NCI-H128 (cell line): ENCODE measurements at regions not wholly inside any gene's neighbourhood (a gene's known extent, or its start where the extent isn't known, plus 50 kb on each side); places are given as distances from the start of the nearest gene placed in this dataset.

ENCODE experiments used
- DNase-seq: peaks from one replicate; lab custom pipeline; 2025; ENCODE audit not compliant: unreplicated experiment; lab: John Stamatoyannopoulos, UW

DNA sequence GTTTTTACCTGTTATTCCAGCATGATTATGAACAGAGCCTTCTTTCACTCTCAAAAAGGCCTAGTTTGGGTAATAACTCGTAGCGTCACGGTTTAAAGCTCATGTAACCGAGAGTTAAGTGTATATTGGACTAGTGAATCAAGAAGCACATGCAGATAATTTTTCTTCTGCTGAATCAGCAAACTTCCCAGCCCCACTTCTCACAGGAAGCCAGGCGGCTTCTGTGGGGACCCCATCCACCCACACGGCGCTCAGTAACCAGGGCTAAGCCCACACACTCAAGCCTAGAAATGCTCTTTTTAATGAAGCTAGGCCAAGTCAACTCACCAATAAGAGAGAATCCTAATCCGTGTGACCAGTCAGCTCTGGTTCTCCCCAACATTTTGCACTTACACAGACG lies 191.2 kb upstream of the MGMT start:
- DNase-seq = no peak

DNA sequence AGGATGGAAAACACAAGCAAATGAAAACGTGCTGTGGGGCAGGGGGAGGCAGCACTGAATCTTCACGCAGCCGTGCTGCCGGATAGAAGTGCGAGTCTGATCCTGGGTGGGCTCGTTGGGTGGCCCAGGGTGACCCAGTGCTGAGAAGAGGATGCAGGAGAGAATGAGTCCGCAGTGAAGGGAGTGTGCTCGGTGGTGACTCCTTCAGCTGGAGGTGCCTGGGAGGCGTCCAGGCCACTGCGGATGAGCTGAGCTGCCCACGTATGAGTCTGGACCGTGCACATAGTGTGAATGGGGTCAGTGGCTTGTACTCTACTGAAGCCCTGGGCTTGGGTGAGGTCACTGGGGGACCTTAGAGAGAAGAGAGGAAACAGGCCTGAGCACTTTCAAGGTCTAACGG lies 190.0 kb upstream of the MGMT start:
- DNase-seq = no peak

DNA sequence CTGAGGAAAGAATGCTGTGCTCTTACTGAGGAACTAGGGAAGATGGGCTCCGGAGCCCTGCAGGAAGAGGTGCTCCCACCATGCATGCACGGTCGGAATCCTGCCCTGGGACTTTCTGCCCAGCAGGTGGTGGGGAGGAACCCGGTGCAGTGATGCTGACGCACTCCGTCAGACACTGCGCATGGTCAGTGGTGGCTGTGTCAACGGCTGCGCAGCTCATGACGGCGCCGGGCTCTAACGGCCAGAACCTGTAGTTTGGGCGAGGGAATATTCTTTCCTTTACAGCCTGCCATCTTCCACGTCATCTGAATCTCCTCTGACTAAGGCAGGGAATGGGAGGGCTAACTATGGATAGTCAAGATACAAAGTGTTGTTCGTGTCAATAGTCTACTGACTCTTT lies 189.2 kb upstream of the MGMT start:
- DNase-seq = no peak

DNA sequence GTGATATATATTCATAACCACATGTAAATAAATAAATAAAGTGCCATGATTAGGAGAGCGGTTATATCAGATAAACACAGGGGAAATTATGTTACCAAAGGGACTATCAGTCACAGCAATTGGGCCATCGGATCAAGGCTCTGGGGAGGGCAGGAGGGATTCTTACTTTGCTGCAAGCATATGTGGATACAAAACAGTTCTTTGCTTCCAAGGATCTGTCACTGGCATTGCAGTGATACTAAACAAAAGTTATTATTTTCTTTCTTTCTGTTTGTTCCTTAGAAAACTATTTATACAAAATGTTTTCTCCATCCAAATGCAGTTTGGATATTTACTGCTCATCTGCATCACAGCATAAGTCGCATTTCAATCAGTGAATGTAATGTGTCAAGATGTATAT lies 188.4 kb upstream of the MGMT start:
- DNase-seq = no peak

DNA sequence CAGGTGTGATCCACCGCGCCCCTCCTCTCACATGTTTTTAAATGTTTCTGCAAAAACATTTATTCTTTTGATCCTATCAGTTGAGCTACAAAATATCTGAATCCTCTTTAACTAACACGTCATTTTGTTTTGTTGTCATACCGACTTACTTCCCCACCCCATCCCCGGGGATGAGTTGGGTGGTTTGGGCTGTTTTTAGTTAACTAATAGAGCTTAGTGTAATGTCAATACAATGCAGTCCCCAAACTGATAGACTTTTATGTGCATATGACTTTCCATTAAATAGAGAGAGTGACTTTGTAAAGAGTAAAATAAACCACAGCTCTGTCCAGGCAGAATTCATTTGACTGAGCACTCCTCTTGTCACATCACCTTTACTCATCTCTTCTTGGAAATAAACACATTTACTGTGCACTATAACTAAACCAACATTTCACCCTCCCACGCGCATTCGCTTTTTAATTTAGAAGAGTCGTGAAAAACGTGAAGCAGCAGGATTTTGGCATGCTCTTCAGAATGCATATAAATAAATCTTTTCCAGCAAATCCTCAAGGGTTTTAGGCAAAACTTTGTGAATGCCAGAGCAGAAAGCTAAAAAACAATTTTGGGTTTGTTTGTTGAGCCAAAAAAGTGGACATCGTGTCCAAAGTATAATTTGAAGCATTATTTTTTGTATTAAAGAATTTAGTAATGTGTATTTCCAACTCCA lies 187.4 kb upstream of the MGMT start:
- no peak for DNase-seq

DNA sequence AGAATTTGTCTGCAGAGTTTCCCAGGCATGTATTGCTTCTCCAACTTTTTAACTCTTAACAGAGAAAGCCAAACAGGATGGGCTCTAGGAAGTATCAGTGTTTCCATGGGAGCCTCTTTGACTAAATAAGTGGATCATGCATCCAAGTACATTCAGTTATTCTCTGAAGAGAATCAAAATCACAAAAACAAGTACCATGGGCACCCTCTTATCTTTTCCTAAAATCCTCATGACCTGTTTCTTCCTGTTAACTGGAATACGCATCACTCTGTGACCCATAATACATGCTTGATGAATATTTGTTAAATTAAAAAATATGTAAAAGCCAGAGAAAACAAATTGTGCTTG lies 186.9 kb upstream of the MGMT start:
- DNase-seq = no peak

DNA sequence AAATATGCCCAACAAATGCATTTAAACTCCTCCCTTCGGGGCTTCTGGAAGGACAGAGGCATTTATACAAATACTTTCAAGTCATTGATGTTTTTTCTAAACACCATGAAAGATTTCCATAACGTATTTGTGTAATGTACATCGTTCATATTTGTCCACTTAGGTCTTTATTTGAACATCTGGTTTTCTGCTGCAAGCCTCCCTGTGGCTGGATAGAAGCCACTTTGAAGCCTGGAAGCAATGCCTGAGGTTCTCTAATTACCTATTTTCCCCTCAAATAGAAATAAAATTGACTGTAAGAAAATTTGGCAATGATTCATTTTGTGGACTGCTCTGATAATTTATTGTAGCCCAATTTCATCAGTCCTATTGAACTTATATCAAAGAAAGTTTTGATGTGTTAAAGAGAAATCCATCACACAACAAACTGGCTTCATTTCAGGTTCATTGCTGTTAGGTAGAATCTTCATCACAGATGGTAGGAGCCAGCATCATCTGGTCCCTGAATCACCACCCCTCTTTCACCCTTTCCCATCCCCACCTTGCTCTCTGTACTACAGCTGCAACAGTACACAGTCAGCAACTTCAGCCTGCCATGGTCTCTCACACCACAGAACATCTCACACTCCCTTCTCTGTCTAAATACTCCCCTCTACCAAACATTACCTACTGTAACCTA lies 186.0 kb upstream of the MGMT start:
- no peak for DNase-seq

DNA sequence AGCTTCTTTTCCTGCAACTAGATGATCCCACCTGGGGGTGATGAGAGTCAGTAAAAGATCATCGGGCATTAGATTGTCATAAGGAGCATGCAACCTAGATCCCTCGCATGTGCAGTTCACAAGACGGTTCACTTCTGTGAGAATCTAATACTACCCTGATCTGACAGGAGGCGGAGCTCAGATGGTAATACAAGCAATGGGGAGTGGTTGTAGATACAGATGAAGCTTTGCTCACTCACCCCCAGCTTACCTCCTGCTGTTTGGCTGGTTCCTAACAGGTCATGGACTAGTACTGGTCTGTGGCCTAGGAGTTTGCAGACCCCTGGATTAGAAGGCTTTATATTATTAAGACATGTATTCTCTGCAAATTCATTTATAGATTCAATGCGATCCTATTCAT lies 181.6 kb upstream of the MGMT start:
- DNase-seq = no peak

DNA sequence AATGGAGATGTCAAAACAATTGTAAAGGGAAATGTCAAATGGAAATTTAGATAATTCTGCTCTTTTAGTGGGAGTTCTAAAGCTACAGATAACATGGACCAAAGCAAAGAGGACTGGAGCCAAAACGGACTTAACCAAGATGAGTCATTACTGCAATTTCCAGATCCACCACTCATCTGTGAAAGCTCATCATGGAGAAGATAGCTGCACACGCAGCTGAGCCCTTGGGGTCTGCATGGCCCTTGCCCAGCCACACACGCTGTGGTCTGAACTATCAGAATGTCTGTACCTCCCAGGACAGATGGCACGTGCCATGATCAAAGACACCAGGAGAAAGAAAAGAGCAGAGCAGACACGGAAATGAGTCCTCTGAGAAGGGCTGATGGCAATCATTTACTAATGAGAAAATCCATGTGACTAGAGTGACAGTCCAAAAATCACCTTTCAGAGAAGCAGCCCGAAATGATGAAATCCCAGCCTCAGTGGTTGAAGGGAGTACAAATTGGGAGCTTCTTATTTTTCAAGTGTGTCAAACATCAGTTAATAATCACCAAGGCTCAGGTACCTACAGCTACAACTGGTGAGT lies 177.9 kb upstream of the MGMT start:
- DNase-seq = no peak

DNA sequence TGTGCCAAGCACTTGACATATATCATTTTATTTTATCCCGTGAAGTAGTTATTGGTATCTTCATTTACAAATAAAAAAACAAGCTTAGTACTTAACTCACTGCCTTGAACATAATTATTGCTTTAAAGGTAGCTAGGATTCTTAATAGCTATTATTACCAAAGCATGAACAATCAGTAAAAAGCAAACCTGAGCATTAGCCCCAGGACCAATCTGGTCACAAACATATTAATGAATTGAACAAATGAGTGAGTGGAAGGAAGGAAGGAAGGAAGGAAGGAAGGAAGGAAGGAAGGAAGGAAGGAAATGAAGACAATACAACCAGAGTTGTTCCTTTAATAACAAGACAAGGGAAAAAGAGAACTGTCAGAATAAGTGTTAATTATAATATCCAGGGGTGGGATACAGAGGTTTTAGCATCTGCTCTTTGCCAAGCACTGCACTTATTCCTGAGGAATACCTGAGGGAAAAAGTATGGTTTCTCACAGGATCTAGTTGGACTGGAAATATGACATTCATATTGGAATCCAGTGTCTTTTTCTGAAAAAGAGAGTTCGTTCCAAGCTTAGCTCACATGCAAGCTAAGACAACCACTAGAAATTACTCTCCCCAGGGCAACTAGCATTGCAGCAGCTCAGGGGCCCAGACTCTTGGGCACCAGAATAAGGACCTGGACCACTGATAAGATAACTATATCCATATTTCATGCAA lies 172.9 kb upstream of the MGMT start:
- DNase-seq = no peak

DNA sequence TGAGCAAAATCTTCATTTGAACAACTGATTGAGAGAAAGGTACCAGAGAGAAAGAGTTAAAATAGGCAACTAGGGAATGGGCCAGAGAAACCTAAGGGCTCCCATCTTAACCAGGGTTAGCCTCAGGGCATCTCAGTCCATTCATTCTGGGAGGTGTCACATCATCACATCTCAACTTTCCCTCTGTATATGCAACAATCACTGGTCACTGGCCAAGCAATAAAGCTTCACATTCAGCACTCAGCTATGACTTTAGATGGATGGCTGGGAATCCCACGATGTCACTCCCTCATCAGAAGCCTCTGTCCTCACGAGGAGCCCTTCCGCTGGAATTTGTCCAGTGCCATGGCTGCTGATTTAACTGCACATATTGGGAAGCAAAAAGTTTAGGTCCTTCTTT lies 172.1 kb upstream of the MGMT start:
- no peak for DNase-seq

DNA sequence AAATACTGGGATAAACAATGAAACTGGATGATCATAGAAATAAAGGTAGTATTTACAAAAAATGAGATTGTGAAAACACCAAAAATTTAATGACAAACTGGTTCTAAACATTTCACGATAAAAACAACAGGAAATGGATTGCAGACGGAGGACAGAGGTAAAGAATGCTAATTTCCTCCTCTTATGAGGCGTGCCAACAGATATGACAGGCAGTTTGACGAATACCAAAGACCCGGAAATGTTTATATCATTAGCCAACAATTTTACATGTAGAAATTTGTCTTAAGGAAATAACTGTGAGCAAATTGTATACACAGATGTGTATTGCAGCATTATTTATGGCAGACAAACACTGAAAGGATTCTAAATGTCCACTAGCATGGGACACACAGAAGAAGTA lies 162.0 kb upstream of the MGMT start:
- no peak for DNase-seq

DNA sequence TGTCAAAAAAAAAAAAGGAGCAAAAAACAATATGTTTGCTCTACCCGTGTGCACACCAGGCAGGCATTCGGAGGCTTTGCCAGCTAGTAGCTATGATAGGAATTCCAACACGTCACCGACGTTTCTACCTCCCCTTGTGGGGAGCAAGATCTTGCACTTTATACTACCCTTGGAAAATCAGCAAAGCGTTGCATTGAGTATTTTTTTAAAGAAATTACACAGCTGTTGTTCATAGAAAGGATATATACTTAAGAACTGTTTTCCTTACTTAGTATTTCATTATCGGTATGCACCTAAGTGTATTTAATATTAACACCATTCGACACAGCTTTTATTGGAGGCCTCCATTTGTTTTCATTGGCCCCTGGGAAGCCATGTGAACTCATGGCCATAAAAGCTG lies 159.9 kb upstream of the MGMT start:
- no peak for DNase-seq

DNA sequence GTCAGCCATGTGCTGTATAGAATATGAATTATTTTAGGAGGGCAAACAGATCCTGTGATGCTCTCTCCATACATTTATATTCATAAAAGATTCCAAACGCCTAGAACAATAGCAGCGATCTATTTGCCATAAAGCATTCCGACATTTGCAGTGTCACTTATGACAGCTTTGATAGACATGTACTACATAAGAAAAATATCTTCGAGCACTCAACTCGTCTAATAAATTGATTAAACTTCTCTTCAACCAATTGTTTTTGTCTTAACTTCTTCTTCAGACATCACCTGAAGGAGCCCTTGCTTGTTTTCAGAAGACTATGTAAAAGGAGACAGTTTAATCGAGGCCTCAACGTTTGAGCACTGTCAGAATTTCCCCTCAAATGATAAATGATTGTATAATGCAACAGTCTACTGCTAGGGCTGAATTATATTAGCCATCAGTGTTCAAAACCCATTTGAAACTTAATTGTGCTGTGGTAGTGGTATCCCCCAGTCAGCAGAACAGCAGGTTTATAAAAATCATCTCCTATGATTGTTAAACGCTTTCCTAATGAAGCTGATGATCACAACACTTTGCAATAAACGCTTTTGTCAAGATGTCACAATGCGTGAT lies 158.0 kb upstream of the MGMT start:
- no peak for DNase-seq

DNA sequence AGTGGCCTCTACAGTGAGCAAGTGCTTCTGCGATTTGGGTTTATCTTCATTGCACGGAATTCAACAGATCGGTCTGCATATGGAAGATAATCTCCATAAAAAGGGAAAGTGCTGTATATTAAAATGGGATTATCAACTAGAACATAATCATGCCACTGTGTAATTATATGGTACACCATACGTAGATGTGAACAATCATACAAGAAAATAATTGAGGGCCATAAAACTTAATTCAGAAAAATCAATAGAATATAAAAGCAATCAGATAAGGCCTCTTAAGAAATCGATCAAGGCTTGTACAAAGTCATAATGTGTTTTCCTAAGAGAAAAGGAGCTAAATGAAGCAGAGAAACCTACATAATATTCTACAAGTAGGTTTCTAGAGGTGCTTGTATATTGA lies 157.5 kb upstream of the MGMT start:
- DNase-seq = no peak

DNA sequence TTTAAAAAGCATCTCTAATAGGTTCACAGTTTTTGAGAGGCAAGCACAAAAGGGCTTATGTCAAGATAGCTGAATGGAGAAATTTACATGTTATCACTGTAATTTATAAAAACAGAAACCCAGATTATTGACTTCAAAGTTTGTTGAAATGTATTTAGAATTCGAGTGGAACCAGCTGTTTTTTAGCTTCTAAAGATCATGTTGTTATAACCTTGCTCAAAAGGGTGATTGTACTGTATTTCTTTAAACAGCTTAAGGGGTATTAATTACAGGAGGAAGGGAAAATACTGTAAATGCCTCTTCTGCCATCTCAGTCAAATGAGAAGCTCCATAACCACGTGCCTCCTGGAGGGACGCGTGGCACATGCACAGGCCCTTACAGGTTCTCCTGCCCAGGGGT lies 156.2 kb upstream of the MGMT start:
- no peak for DNase-seq

DNA sequence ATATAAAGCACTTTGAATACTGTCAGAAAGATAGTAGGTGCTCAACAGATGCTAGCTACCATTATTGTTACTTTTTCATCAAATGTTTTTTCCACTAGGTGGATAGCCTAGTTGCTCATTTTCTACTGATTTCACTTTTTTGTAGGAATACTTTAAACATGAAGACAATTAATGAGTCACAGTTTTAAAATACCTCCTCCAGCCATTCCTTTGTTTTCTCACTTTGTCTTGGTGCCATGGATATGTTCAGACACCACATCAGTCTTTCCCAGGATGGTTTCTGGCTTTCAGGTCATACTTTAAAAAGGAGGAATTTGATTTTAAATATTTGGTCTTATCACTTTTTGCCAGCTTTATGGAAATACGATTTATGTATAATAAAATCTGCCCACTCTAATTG lies 147.1 kb upstream of the MGMT start:
- DNase-seq = no peak

DNA sequence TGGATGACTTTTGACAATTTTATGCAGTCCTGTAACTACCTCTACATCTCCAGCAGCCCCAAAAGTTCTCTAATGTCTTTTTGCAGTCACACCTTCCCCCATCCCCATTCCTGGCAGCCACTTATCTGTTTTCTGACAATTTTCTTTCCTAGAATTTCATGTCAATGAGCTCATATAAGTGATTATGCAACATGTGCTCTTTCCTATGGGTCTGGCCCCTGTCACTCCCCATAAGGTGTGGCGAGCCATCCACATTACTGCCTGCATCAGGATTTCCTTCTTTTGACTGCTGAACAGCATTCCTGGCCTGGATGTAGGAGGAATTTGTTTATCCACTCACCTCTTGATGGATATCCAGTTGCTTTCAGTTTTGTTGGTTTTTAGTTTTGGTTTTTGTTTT lies 146.7 kb upstream of the MGMT start:
- no peak for DNase-seq

DNA sequence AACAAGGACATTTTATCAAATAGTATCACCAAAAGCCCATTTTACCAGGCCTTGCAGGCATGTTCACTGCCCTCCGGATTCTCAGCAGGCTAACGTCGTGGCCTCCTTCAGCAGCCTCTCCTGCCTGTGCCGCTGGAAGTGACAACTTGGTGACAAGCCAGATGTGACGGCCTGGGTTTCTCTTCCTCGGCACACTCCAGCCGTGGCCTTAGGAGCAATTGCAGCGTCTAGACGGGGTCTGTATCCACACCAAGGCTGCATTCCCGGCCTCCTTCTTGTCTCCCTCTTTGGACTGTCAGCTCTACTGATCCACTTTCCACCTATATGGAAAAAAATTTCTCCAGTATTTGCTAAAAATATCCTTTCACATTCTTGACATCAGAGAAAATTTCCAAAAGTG lies 145.3 kb upstream of the MGMT start:
- DNase-seq = no peak

DNA sequence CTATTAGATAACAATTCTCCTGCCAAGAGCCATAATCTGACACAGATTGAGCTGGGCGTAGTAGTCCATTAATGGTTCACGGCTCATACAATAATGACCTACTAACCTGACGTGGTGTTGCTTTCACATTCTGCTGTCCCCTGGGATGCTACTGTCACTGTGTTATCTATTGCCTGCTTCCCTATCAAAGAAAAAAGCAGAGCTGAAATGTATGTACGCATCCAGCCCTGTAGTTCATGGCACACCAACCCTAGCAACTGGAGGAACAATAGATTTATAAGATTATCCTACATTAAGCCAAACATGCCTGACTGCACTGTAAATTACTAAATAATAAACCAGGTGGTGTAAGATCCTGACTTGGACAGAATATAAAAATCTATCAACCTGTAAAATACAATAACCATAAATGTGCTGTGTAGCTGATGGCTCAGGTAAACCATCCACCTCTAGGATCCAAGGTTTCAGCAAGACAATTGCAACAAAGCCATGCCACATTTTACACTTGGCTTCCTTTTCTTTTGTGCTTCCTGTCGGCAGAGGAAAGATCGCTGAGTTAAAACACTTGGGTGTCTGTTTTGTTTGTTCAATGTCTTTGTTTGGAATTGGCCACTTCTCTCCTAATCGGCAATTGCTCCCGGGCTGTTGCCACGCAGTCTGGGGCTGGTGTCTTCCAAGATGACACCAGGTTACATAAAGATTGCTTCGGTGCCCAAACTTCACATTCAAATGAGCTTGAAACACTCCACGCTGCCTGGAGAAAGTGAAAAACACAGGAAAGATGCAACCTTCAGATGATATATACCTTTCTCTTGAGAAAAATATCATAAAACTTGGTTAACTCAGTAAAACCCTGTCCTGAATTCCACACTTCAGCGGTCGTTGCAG lies 143.9 kb upstream of the MGMT start:
- no peak for DNase-seq

DNA sequence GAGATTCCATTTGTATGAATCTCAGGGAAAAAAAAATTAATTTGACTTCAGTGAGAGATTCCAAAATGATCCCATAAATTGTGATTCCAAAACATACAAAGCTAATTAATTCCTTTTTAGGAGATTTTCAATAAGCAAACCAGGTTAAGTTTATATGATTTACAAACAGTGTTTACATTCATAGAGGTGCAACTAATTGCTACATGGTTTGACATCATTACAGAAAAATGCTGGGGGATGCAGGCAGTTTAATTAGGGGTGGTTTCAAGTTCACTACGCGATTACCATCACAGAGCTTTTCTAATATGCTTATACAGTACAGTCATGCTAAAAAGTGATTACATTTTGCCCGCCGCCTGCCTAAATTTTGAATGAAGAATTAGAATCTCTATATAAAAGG lies 143.2 kb upstream of the MGMT start:
- no peak for DNase-seq
